Progenitor cell of endocrine pancreas (in vitro differentiated cells): ENCODE measurements at regions not wholly inside any gene's neighbourhood (a gene's known extent, or its start where the extent isn't known, plus 50 kb on each side); places are given as distances from the start of the nearest gene placed in this dataset.

Experiments
- DNase-seq: peaks from one replicate; pipeline ENCODE4 v3.0.0; 2021; ENCODE audit warnings: low spot score; ENCODE audit not compliant: unreplicated experiment
- H3K27ac Mint-ChIP-seq: 2 replicates; pipeline ENCODE4 v1.8.0; 2021; ENCODE audit warnings: mild to moderate bottlenecking, moderate library complexity, mixed read lengths
- H3K27me3 Mint-ChIP-seq: 2 replicates; pipeline ENCODE4 v1.8.0; 2021; ENCODE audit warnings: mixed read lengths
- H3K36me3 Mint-ChIP-seq: 2 replicates; pipeline ENCODE4 v1.8.0; 2022; ENCODE audit warnings: mixed read lengths; ENCODE audit not compliant: insufficient read depth
- H3K4me1 Mint-ChIP-seq: 2 replicates; pipeline ENCODE4 v1.8.0; 2021; ENCODE audit warnings: low read depth, mixed read lengths
- H3K4me3 Mint-ChIP-seq: 2 replicates; pipeline ENCODE4 v1.8.0; 2021; ENCODE audit warnings: low read depth, mild to moderate bottlenecking, moderate library complexity, mixed read lengths
- H3K9me3 Mint-ChIP-seq: 2 replicates; pipeline ENCODE4 v1.8.0; 2021; ENCODE audit warnings: low read depth, mixed read lengths
- CTCF ChIP-seq: fragments of 200-600 bp; sonication (generic); IDR thresholded peaks from one replicate; pipeline ENCODE4 v1.5.0; 2021; ENCODE audit warnings: antibody characterized with exemption, mild to moderate bottlenecking; ENCODE audit not compliant: unreplicated experiment

GRCh38 chr20:60139663-60140446 lies 181.6 kb downstream of the CDH26 start:
- peaks cover 7% of the 10 kb centered on the region for H3K4me1 Mint-ChIP-seq
- no peaks in the 10 kb centered on the region for H3K36me3 Mint-ChIP-seq

GRCh38 chr20:60142587-60142986 lies 184.4 kb downstream of the CDH26 start:
- Mint-ChIP-seq H3K4me1 (peaks cover 7% of the 10 kb centered on the region), H3K27ac (no peak overlapping the region), H3K4me3 (no peak overlapping the region), H3K9me3 (no peaks in the 10 kb centered on the region), H3K27me3 (no peaks in the 10 kb centered on the region), H3K36me3 (no peaks in the 10 kb centered on the region)
- TF ChIP-seq CTCF, result no peak
- DNase-seq, result no peak

More at GRCh38 chr20:60139663-60140446, 181.6 kb downstream of the CDH26 start:
- Mint-ChIP-seq H3K4me3 (no peak overlapping the region), H3K9me3 (peaks cover 3% of the 10 kb centered on the region), H3K27me3 (no peaks in the 10 kb centered on the region), H3K27ac (no peak overlapping the region)
- DNase-seq, result no peak
- TF ChIP-seq CTCF, result no peak

- DNase-seq, result no peak
- H3K36me3 Mint-ChIP-seq, result no peaks in the 10 kb centered on the region
- H3K27ac Mint-ChIP-seq, result no peak overlapping the region
- no peak overlapping the region for H3K4me3 Mint-ChIP-seq
- peaks cover 2% of the 10 kb centered on the region for H3K27me3 Mint-ChIP-seq
- no peaks in the 10 kb centered on the region for H3K9me3 Mint-ChIP-seq
- no peak for TF ChIP-seq CTCF
- H3K4me1 Mint-ChIP-seq, result peaks cover 7% of the 10 kb centered on the region
Observed at GRCh38 chr20:60143261-60143842, 185.1 kb downstream of the CDH26 start.

GRCh38 chr20:60144404-60144803 lies 186.2 kb downstream of the CDH26 start:
- Mint-ChIP-seq H3K9me3 (no peaks in the 10 kb centered on the region), H3K4me3 (no peak overlapping the region), H3K36me3 (no peaks in the 10 kb centered on the region), H3K27me3 (peaks cover 5% of the 10 kb centered on the region), H3K4me1 (peaks cover 3% of the 10 kb centered on the region), H3K27ac (no peak overlapping the region)
- TF ChIP-seq CTCF, result no peak
- no peak for DNase-seq

GRCh38 chr20:60144974-60145527 lies 186.8 kb downstream of the CDH26 start:
- peaks cover 9% of the 10 kb centered on the region for H3K27me3 Mint-ChIP-seq
- no peaks in the 10 kb centered on the region for H3K9me3 Mint-ChIP-seq
- no peak for TF ChIP-seq CTCF
- DNase-seq, result no peak
- H3K4me3 Mint-ChIP-seq, result no peak overlapping the region
- H3K4me1 Mint-ChIP-seq, result peaks cover 3% of the 10 kb centered on the region
- H3K27ac Mint-ChIP-seq, result no peak overlapping the region
- H3K36me3 Mint-ChIP-seq, result no peaks in the 10 kb centered on the region
